ENCODE measurements at regions not wholly inside any gene's neighbourhood (a gene's known extent, or its start where the extent isn't known, plus 50 kb on each side); places are given as distances from the start of the nearest gene placed in this dataset.
"Not testable (repeated sequence)": the region's sequence is repeated elsewhere in the genome, so short reads cannot be mapped to it uniquely, and the experiment has no call there.

DNA sequence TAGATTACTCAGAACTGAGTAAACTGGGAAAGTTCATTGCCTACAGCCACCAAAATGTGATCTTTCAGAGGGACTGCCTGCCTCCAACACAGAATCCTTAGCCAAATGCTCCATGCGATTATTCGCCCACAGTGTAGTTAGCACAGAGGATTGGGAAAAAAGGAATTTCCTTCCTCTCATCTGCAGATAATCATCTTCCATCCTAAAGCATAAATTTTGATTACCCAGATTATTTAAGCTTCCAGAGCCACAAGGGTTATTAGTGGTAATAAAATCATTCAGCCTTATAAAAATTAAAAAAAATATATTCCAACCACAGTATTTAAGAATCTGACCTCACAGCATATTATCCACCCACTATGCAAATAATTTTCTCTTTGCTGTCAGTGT is 285.3 kb upstream of the GRAMD2B start:
- H3K36me3 ChIP-seq (ENCODE audit: insufficient read depth, insufficient read length, low read length), result no peaks in the 10 kb centered on the region
- no peaks in the 10 kb centered on the region for H3K4me1 ChIP-seq (ENCODE audit: insufficient read depth, insufficient read length)
- H3K9ac ChIP-seq (ENCODE audit: insufficient read length, low read depth), result no peak overlapping the region
- no peak for TF ChIP-seq SUZ12 (IDR thresholded peaks at IDR 0.05; ENCODE audit: extremely low read depth, insufficient read depth, insufficient read length)
- TF ChIP-seq YY1 (IDR thresholded peaks at IDR 0.05; ENCODE audit: insufficient read depth, insufficient read length), result no peak
- TF ChIP-seq ZNF274 (IDR thresholded peaks at IDR 0.05; ENCODE audit: low read depth, low read length), result no peak
- H3K27me3 ChIP-seq (ENCODE audit: insufficient read depth, insufficient read length), result no peaks in the 10 kb centered on the region
- H3K4me3 ChIP-seq (ENCODE audit: insufficient read length, low read depth), result no peak overlapping the region
- no peak for DNase-seq (ENCODE audit: low read depth, low spot score)
- H3K9me3 ChIP-seq (ENCODE audit: insufficient read depth, low read length), result no peaks in the 10 kb centered on the region

DNA sequence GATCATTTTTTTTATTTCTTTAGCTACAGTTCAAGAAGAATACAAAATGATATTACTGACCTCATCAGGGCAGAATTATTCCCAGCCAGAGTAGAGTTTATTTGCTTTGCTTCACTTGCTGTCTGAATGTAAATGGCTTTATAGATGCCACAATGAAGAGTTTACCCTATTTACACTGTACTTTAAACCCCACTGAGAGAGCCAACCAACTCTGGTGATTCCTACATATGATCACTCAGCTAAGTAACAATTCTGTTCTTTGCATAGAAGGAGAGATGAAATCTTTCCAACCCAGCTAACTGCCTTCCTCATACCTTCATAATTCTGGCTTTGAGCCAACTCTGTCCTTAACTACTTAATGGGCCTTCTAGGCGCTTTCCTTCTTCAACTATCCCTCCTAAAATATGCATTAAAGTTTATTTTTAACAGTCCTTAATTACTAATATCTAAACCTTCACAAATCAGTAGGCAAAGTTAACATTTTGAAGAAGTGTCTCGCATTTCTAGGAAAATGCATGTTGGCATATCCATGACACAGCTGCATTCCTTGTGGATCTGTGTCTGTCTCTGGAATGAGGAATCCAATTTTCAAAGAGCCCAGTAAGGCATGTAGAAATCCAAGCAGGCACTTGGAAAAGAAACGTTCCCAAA is 284.8 kb upstream of the GRAMD2B start:
- no peaks in the 10 kb centered on the region for H3K9me3 ChIP-seq (ENCODE audit: insufficient read depth, low read length)
- H3K27me3 ChIP-seq (ENCODE audit: insufficient read depth, insufficient read length), result no peaks in the 10 kb centered on the region
- no peak overlapping the region for H3K9ac ChIP-seq (ENCODE audit: insufficient read length, low read depth)
- no peaks in the 10 kb centered on the region for H3K4me1 ChIP-seq (ENCODE audit: insufficient read depth, insufficient read length)
- TF ChIP-seq YY1 (IDR thresholded peaks at IDR 0.05; ENCODE audit: insufficient read depth, insufficient read length) (no peak), ZNF274 (IDR thresholded peaks at IDR 0.05; ENCODE audit: low read depth, low read length) (no peak), SUZ12 (IDR thresholded peaks at IDR 0.05; ENCODE audit: extremely low read depth, insufficient read depth, insufficient read length) (no peak)
- no peaks in the 10 kb centered on the region for H3K36me3 ChIP-seq (ENCODE audit: insufficient read depth, insufficient read length, low read length)
- no peak for DNase-seq (ENCODE audit: low read depth, low spot score)
- no peak overlapping the region for H3K4me3 ChIP-seq (ENCODE audit: insufficient read length, low read depth)

DNA sequence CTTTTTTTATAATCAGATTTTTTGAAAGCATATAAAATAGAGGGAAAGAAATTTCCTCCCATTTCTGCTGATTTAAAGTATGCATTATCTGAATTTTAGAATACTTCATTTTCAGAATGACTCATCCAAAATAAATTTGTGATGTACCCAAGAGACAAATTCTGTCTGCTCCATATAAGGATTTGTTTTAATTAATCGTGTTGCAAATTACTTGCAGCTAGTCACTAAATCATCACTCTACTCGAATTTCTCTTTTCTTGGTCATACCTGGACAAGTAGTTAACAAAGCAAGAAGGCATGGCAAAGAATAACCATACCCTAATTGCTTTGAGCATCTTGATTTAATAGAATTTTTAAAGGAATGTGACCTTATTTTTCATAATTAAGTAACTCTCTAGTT is 284.1 kb upstream of the GRAMD2B start:
- no peak for DNase-seq (ENCODE audit: low read depth, low spot score)
- Histone ChIP-seq H3K4me1 (ENCODE audit: insufficient read depth, insufficient read length) (no peaks in the 10 kb centered on the region), H3K27me3 (ENCODE audit: insufficient read depth, insufficient read length) (no peaks in the 10 kb centered on the region), H3K9ac (ENCODE audit: insufficient read length, low read depth) (no peak overlapping the region), H3K4me3 (ENCODE audit: insufficient read length, low read depth) (no peak overlapping the region), H3K36me3 (ENCODE audit: insufficient read depth, insufficient read length, low read length) (no peaks in the 10 kb centered on the region), H3K9me3 (ENCODE audit: insufficient read depth, low read length) (no peaks in the 10 kb centered on the region)
- TF ChIP-seq ZNF274 (IDR thresholded peaks at IDR 0.05; ENCODE audit: low read depth, low read length), result no peak
- no peak for TF ChIP-seq SUZ12 (IDR thresholded peaks at IDR 0.05; ENCODE audit: extremely low read depth, insufficient read depth, insufficient read length)
- no peak for TF ChIP-seq YY1 (IDR thresholded peaks at IDR 0.05; ENCODE audit: insufficient read depth, insufficient read length)

- no peaks in the 10 kb centered on the region for H3K27me3 ChIP-seq (ENCODE audit: insufficient read depth, insufficient read length)
- no peaks in the 10 kb centered on the region for H3K4me1 ChIP-seq (ENCODE audit: insufficient read depth, insufficient read length)
- peak; percentile 64 for DNase-seq (ENCODE audit: low read depth, low spot score)
- no peaks in the 10 kb centered on the region for H3K36me3 ChIP-seq (ENCODE audit: insufficient read depth, insufficient read length, low read length)
- no peak for TF ChIP-seq SUZ12 (IDR thresholded peaks at IDR 0.05; ENCODE audit: extremely low read depth, insufficient read depth, insufficient read length)
- TF ChIP-seq YY1 (IDR thresholded peaks at IDR 0.05; ENCODE audit: insufficient read depth, insufficient read length), result no peak
- no peak for TF ChIP-seq ZNF274 (IDR thresholded peaks at IDR 0.05; ENCODE audit: low read depth, low read length)
- H3K4me3 ChIP-seq (ENCODE audit: insufficient read length, low read depth), result no peak overlapping the region
- no peaks in the 10 kb centered on the region for H3K9me3 ChIP-seq (ENCODE audit: insufficient read depth, low read length)
- no peak overlapping the region for H3K9ac ChIP-seq (ENCODE audit: insufficient read length, low read depth)
Measured at GRCh38 chr5:126139773-126140172, 283.4 kb upstream of the GRAMD2B start.

- no peaks in the 10 kb centered on the region for H3K4me1 ChIP-seq (ENCODE audit: insufficient read depth, insufficient read length)
- H3K9me3 ChIP-seq (ENCODE audit: insufficient read depth, low read length), result no peaks in the 10 kb centered on the region
- no peaks in the 10 kb centered on the region for H3K36me3 ChIP-seq (ENCODE audit: insufficient read depth, insufficient read length, low read length)
- no peak overlapping the region for H3K9ac ChIP-seq (ENCODE audit: insufficient read length, low read depth)
- TF ChIP-seq ZNF274 (IDR thresholded peaks at IDR 0.05; ENCODE audit: low read depth, low read length), result no peak
- no peak for TF ChIP-seq SUZ12 (IDR thresholded peaks at IDR 0.05; ENCODE audit: extremely low read depth, insufficient read depth, insufficient read length)
- TF ChIP-seq YY1 (IDR thresholded peaks at IDR 0.05; ENCODE audit: insufficient read depth, insufficient read length), result no peak
- no peaks in the 10 kb centered on the region for H3K27me3 ChIP-seq (ENCODE audit: insufficient read depth, insufficient read length)
- DNase-seq (ENCODE audit: low read depth, low spot score), result no peak
- no peak overlapping the region for H3K4me3 ChIP-seq (ENCODE audit: insufficient read length, low read depth)
Measured at GRCh38 chr5:126143622-126144021, 279.6 kb upstream of the GRAMD2B start.

GRCh38 chr5:126150319-126150718 is 272.9 kb upstream of the GRAMD2B start:
- not testable (repeated sequence) for H3K4me3 ChIP-seq (ENCODE audit: insufficient read length, low read depth); H3K27me3 ChIP-seq (ENCODE audit: insufficient read depth, insufficient read length); H3K9ac ChIP-seq (ENCODE audit: insufficient read length, low read depth); DNase-seq (ENCODE audit: low read depth, low spot score); H3K4me1 ChIP-seq (ENCODE audit: insufficient read depth, insufficient read length); H3K36me3 ChIP-seq (ENCODE audit: insufficient read depth, insufficient read length, low read length); H3K9me3 ChIP-seq (ENCODE audit: insufficient read depth, low read length)

GRCh38 chr5:126155298-126155697 is 267.9 kb upstream of the GRAMD2B start:
- not testable (repeated sequence) for H3K9ac ChIP-seq (ENCODE audit: insufficient read length, low read depth); H3K36me3 ChIP-seq (ENCODE audit: insufficient read depth, insufficient read length, low read length); H3K4me1 ChIP-seq (ENCODE audit: insufficient read depth, insufficient read length); H3K27me3 ChIP-seq (ENCODE audit: insufficient read depth, insufficient read length); H3K4me3 ChIP-seq (ENCODE audit: insufficient read length, low read depth); DNase-seq (ENCODE audit: low read depth, low spot score)
- peaks cover 19% of the 10 kb centered on the region; the same call in 1 of the 2 replicates for H3K9me3 ChIP-seq (ENCODE audit: insufficient read depth, low read length)

DNA sequence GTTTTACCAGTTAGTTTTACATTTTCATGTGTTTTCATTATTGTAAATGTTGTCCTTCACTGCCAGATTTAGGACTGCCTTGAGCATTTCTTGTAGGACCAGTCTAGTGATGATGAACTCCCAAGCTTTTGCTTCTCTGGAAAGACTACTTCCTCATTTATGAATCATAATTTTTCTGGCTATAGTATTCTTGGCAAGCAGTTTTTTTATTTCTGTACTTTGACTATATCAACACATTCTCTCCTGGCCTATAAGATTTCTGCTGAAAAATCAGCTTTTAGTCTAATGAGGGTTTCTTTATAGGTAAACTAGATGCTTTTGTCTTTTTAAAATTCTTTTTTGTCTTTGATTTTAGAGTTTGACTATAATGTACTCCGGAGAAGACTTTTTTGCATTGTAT is 256.8 kb upstream of the GRAMD2B start:
- no peaks in the 10 kb centered on the region for H3K4me1 ChIP-seq (ENCODE audit: insufficient read depth, insufficient read length)
- no peaks in the 10 kb centered on the region for H3K27me3 ChIP-seq (ENCODE audit: insufficient read depth, insufficient read length)
- TF ChIP-seq ZNF274 (IDR thresholded peaks at IDR 0.05; ENCODE audit: low read depth, low read length), result no peak
- TF ChIP-seq YY1 (IDR thresholded peaks at IDR 0.05; ENCODE audit: insufficient read depth, insufficient read length), result no peak
- no peak for TF ChIP-seq SUZ12 (IDR thresholded peaks at IDR 0.05; ENCODE audit: extremely low read depth, insufficient read depth, insufficient read length)
- H3K36me3 ChIP-seq (ENCODE audit: insufficient read depth, insufficient read length, low read length), result no peaks in the 10 kb centered on the region
- no peak for DNase-seq (ENCODE audit: low read depth, low spot score)
- H3K4me3 ChIP-seq (ENCODE audit: insufficient read length, low read depth), result no peak overlapping the region
- H3K9ac ChIP-seq (ENCODE audit: insufficient read length, low read depth), result no peak overlapping the region
- no peaks in the 10 kb centered on the region for H3K9me3 ChIP-seq (ENCODE audit: insufficient read depth, low read length)
